ENCODE measurements at regions not wholly inside any gene's neighbourhood (a gene's known extent, or its start where the extent isn't known, plus 50 kb on each side); places are given as distances from the start of the nearest gene placed in this dataset.

- Histone ChIP-seq H4K20me1 (ENCODE audit: insufficient read depth, low read length, poor library complexity, severe bottlenecking) (no peaks in the 10 kb centered on the region), H3K36me3 (ENCODE audit: insufficient read depth, low read length) (no peaks in the 10 kb centered on the region), H3K9me2 (replicated peaks; ENCODE audit: low read depth, low read length) (no peaks in the 10 kb centered on the region), H3K4me3 (ENCODE audit: low read length, poor library complexity, severe bottlenecking) (no peak overlapping the region), H3F3A (ENCODE audit: low read depth) (no peaks in the 10 kb centered on the region), H2AFZ (ENCODE audit: low read length) (no peak overlapping the region), H3K27me3 (ENCODE audit: insufficient read depth, low read length, poor library complexity, severe bottlenecking) (no peaks in the 10 kb centered on the region), H3K79me2 (ENCODE audit: insufficient read depth, low read length) (no peaks in the 10 kb centered on the region), H3K9me3 (ENCODE audit: insufficient read depth, low read depth, low read length) (no peaks in the 10 kb centered on the region), H3K9ac (ENCODE audit: low read depth, low read length, poor library complexity, severe bottlenecking) (no peak overlapping the region), H3K4me2 (ENCODE audit: low read depth, low read length, poor library complexity, severe bottlenecking) (no peak overlapping the region), H3K4me1 (ENCODE audit: insufficient read depth, low read length, poor library complexity, severe bottlenecking) (no peaks in the 10 kb centered on the region)
- no peak for TF ChIP-seq CTCF (conservative IDR thresholded peaks at IDR 0.05; ENCODE audit: low read length)
- no peak for TF ChIP-seq EZH2phosphoT487 (IDR thresholded peaks at IDR 0.05; ENCODE audit: borderline replicate concordance)
These were observed 121.3 kb upstream of the CACNA1A start for GRCh38 chr19:13627531-13627930.

GRCh38 chr19:13623716-13624710 lies 117.7 kb upstream of the CACNA1A start:
- no peaks in the 10 kb centered on the region for H3K36me3 ChIP-seq (ENCODE audit: insufficient read depth, low read length)
- H3K4me1 ChIP-seq (ENCODE audit: insufficient read depth, low read length, poor library complexity, severe bottlenecking): no peaks in the 10 kb centered on the region
- H3K4me3 ChIP-seq (ENCODE audit: low read length, poor library complexity, severe bottlenecking): no peak overlapping the region
- no peaks in the 10 kb centered on the region for H3K9me2 ChIP-seq (replicated peaks; ENCODE audit: low read depth, low read length)
- H3K9me3 ChIP-seq (ENCODE audit: insufficient read depth, low read depth, low read length): no peaks in the 10 kb centered on the region
- TF ChIP-seq EZH2phosphoT487 (IDR thresholded peaks at IDR 0.05; ENCODE audit: borderline replicate concordance): no peak
- no peak for TF ChIP-seq CTCF (conservative IDR thresholded peaks at IDR 0.05; ENCODE audit: low read length)
- no peaks in the 10 kb centered on the region for H3K27me3 ChIP-seq (ENCODE audit: insufficient read depth, low read length, poor library complexity, severe bottlenecking)
- no peaks in the 10 kb centered on the region for H3F3A ChIP-seq (ENCODE audit: low read depth)
- no peak overlapping the region for H3K9ac ChIP-seq (ENCODE audit: low read depth, low read length, poor library complexity, severe bottlenecking)
- H2AFZ ChIP-seq (ENCODE audit: low read length): no peak overlapping the region
- no peaks in the 10 kb centered on the region for H3K79me2 ChIP-seq (ENCODE audit: insufficient read depth, low read length)
- no peak overlapping the region for H3K4me2 ChIP-seq (ENCODE audit: low read depth, low read length, poor library complexity, severe bottlenecking)
- no peaks in the 10 kb centered on the region for H4K20me1 ChIP-seq (ENCODE audit: insufficient read depth, low read length, poor library complexity, severe bottlenecking)

GRCh38 chr19:13622766-13623715 lies 116.8 kb upstream of the CACNA1A start:
- H3K4me2 ChIP-seq (ENCODE audit: low read depth, low read length, poor library complexity, severe bottlenecking): no peak overlapping the region
- no peak overlapping the region for H2AFZ ChIP-seq (ENCODE audit: low read length)
- no peaks in the 10 kb centered on the region for H3K27me3 ChIP-seq (ENCODE audit: insufficient read depth, low read length, poor library complexity, severe bottlenecking)
- H3K9me3 ChIP-seq (ENCODE audit: insufficient read depth, low read depth, low read length): no peaks in the 10 kb centered on the region
- H4K20me1 ChIP-seq (ENCODE audit: insufficient read depth, low read length, poor library complexity, severe bottlenecking): no peaks in the 10 kb centered on the region
- no peak for TF ChIP-seq CTCF (conservative IDR thresholded peaks at IDR 0.05; ENCODE audit: low read length)
- TF ChIP-seq EZH2phosphoT487 (IDR thresholded peaks at IDR 0.05; ENCODE audit: borderline replicate concordance): no peak
- H3K9me2 ChIP-seq (replicated peaks; ENCODE audit: low read depth, low read length): no peaks in the 10 kb centered on the region
- no peaks in the 10 kb centered on the region for H3F3A ChIP-seq (ENCODE audit: low read depth)
- no peak overlapping the region for H3K9ac ChIP-seq (ENCODE audit: low read depth, low read length, poor library complexity, severe bottlenecking)
- no peaks in the 10 kb centered on the region for H3K79me2 ChIP-seq (ENCODE audit: insufficient read depth, low read length)
- no peaks in the 10 kb centered on the region for H3K36me3 ChIP-seq (ENCODE audit: insufficient read depth, low read length)
- H3K4me1 ChIP-seq (ENCODE audit: insufficient read depth, low read length, poor library complexity, severe bottlenecking): no peaks in the 10 kb centered on the region
- H3K4me3 ChIP-seq (ENCODE audit: low read length, poor library complexity, severe bottlenecking): no peak overlapping the region
